ENCODE measurements at regions not wholly inside any gene's neighbourhood (a gene's known extent, or its start where the extent isn't known, plus 50 kb on each side); places are given as distances from the start of the nearest gene placed in this dataset.

DNA sequence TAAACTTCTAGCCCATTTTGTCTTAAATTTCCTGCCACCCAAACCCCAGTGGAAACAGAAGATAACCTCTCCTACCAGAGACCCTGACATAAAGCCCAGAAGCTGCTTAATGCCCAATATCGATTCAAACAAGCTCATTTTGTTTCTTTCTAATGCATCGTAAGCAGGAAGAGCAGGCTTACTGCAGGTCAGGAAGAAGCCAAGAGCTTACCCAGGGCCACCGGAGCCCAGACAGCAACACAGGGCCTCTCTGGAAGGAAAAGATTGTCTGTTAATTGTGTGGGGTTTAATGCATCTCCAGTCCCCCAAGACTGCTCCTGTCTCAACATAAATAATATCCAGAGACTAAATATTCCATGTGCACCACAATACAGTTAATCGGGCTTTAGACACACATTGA, 177.3 kb upstream of the NOCT start:
- TF ChIP-seq CSDC2 (CRISPR knock-in tag; IDR thresholded peaks at IDR 0.05) (no peak), OSR1 (CRISPR knock-in tag; IDR thresholded peaks at IDR 0.05) (no peak), ESRRG (CRISPR knock-in tag; IDR thresholded peaks at IDR 0.05) (no peak), TOX (CRISPR knock-in tag; IDR thresholded peaks at IDR 0.05; ENCODE audit: borderline replicate concordance) (no peak), BACH2 (CRISPR knock-in tag; IDR thresholded peaks at IDR 0.05; ENCODE audit: borderline replicate concordance) (no peak), RARB (CRISPR knock-in tag; IDR thresholded peaks at IDR 0.05) (no peak), ZNF565 (CRISPR knock-in tag; conservative IDR thresholded peaks at IDR 0.05; ENCODE audit: low read depth) (no peak), TCF4 (CRISPR knock-in tag; IDR thresholded peaks at IDR 0.05; ENCODE audit: borderline replicate concordance) (no peak), ZNF70 (CRISPR knock-in tag; IDR thresholded peaks at IDR 0.05) (no peak), ZFP3 (CRISPR knock-in tag; IDR thresholded peaks at IDR 0.05) (no peak)
- TF ChIP-seq, protein P1, sequence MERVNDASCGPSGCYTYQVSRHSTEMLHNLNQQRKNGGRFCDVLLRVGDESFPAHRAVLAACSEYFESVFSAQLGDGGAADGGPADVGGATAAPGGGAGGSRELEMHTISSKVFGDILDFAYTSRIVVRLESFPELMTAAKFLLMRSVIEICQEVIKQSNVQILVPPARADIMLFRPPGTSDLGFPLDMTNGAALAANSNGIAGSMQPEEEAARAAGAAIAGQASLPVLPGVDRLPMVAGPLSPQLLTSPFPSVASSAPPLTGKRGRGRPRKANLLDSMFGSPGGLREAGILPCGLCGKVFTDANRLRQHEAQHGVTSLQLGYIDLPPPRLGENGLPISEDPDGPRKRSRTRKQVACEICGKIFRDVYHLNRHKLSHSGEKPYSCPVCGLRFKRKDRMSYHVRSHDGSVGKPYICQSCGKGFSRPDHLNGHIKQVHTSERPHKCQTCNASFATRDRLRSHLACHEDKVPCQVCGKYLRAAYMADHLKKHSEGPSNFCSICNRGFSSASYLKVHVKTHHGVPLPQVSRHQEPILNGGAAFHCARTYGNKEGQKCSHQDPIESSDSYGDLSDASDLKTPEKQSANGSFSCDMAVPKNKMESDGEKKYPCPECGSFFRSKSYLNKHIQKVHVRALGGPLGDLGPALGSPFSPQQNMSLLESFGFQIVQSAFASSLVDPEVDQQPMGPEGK (CRISPR knock-in tag; IDR thresholded peaks at IDR 0.05; ENCODE audit: borderline replicate concordance): no peak
- TF ChIP-seq, protein P2, sequence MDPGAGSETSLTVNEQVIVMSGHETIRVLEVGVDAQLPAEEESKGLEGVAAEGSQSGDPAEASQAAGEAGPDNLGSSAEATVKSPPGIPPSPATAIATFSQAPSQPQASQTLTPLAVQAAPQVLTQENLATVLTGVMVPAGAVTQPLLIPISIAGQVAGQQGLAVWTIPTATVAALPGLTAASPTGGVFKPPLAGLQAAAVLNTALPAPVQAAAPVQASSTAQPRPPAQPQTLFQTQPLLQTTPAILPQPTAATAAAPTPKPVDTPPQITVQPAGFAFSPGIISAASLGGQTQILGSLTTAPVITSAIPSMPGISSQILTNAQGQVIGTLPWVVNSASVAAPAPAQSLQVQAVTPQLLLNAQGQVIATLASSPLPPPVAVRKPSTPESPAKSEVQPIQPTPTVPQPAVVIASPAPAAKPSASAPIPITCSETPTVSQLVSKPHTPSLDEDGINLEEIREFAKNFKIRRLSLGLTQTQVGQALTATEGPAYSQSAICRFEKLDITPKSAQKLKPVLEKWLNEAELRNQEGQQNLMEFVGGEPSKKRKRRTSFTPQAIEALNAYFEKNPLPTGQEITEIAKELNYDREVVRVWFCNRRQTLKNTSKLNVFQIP (CRISPR knock-in tag; IDR thresholded peaks at IDR 0.05; ENCODE audit: borderline replicate concordance, low read depth): no peak

Data from SK-N-SH treated with all-trans-retinoic acid at 6 μM for 48 hours (cell line).